Right forelimb (tissue), 1 donor: ENCODE measurements at regions not wholly inside any gene's neighbourhood (a gene's known extent, or its start where the extent isn't known, plus 50 kb on each side); places are given as distances from the start of the nearest gene placed in this dataset.
"Not testable (repeated sequence)": the region's sequence is repeated elsewhere in the genome, so short reads cannot be mapped to it uniquely, and the experiment has no call there.

Source experiments
- DNase-seq: peaks from one replicate; pipeline ENCODE4 v3.0.0-alpha.2; 2018

DNA sequence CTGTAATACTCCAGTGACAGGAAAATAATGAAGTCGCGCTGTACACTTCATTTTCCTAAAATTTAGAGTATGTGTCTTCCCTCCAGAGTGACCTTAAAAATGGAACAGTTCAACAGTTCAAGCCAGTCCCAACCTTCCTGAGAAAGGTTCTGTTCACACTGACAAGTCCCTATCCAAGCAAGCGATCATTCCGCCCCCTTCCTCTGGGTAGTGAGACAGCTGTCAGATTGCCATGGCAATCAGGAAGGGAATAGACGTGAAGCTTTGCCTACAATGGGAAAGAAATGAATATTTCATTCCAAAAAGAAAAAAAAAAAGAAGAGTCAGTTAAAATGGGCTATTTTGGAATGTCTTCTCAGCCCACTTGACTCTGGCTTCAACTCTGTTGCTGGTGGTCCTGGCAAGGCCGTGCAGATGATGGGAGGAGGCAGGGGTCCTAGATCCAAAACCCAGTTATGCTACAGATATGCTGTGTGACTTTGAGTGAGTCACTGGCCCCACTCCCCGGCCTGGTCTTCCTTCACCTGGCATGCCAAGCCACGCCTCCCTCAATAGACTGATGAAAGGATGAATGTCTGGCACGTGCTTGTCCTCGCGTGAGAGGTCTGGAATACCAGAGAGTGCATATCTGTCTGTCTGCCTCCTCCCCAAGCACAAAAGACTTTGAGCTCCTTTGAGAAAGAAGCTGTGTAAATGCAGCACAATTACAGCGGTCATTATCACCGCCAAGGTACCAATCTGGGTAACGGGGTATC lies 165.8 kb upstream of the WWC1 start:
- no peak for DNase-seq

DNA sequence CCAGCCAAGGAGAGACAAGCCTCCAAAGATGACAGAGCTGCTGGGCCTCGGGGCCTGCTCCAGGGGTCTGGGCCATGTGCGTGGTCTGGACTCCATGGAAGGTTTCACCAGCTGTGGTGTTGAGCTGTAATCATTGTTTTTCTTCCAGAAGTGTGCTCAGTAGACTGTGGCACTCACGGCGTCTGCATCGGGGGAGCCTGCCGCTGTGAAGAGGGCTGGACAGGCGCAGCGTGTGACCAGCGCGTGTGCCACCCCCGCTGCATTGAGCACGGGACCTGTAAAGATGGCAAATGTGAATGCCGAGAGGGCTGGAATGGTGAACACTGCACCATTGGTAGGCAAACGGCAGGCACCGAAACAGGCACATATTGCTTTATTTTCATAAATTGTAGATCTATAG lies 164.8 kb upstream of the WWC1 start:
- DNase-seq: no peak

DNA sequence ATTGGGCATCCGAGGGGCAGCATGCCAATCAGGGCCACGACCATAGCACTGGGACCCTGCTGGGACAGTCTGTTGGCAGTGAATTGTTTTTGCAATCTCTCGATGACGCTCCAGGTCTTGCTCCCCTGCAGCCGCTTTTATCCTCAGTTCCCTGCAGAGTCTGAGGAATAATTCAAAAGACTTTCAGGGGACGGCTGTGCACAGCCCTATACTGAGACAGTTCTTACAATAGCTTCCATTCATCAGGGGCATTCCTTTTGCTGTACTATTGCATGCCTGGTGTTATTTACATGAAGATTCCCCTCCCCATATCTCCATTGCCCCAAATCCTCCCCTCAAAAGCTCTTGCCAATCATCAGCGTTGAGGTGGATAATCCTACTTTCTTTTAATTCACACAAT lies 163.3 kb upstream of the WWC1 start:
- no peak for DNase-seq

GRCh38 chr5:168128557-168128956 lies 162.9 kb upstream of the WWC1 start:
- DNase-seq: no peak

GRCh38 chr5:168131519-168131918 lies 159.9 kb upstream of the WWC1 start:
- DNase-seq: no peak

DNA sequence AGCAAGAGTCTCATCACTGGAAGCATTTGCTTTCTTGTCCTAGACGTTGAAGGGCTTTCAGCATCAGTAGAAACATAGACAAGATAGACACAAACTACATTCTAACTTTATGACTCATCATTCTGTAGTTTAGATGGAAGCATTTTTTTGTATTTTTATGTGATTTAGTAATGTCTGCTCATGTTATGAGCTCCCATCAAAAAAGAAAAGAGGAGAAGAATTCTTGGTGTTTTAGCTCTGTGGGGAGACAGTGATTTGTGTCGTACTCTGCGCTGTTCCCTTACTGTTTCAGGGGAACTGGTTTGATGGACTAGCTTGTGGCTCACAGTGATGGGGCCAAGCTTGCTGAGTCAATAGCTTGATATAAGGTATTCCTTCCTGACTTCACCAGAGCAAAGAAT lies 159.2 kb upstream of the WWC1 start:
- no peak for DNase-seq

- DNase-seq: no peak
These were observed 155.5 kb upstream of the WWC1 start for GRCh38 chr5:168135897-168136296.

GRCh38 chr5:168136340-168136739 lies 155.1 kb upstream of the WWC1 start:
- no peak for DNase-seq

DNA sequence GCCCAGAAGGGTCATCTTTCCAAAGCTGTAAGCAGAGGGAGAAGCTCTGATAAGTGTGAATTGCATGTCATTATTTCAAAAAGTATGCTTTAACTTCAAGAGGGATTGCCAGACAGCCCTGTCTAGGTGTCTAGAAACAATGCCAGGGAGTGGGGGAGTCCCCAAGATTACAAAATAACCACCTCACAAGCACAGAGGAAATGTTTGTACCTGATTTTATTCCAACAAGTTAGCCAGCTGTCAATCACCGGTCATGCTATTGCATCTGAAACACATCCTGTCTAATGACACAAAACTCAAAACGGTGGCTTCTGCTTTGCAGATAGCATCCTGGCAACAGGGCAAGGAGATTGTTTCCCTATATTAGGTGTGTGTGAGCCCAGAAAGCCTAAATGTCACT lies 154.2 kb upstream of the WWC1 start:
- no peak for DNase-seq

- DNase-seq: no peak
These were observed 151.2 kb upstream of the WWC1 start for GRCh38 chr5:168140241-168140640.

DNA sequence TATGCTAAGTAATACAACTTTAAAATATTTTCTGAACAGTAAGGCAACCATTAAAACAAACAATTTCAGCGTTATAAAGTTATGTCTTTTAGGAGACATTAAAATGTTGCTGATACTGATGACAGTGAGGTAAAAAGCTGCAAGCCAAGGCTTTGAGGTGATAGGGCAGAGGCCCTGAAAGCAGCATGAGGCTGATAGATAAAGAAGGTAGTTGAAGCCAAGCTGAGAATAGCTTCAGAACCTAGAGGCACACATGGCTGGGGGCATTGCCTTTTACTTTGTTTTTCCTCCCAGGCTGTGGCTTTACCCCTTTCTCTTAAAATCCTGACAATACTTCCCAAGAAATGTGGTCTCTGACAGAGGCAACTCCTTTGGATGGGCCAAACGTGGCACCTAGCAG lies 149.0 kb upstream of the WWC1 start:
- no peak for DNase-seq

- DNase-seq: not testable (repeated sequence)
These were observed 147.9 kb upstream of the WWC1 start for GRCh38 chr5:168143521-168143920.

GRCh38 chr5:168147106-168147505 lies 144.3 kb upstream of the WWC1 start:
- DNase-seq: no peak

DNA sequence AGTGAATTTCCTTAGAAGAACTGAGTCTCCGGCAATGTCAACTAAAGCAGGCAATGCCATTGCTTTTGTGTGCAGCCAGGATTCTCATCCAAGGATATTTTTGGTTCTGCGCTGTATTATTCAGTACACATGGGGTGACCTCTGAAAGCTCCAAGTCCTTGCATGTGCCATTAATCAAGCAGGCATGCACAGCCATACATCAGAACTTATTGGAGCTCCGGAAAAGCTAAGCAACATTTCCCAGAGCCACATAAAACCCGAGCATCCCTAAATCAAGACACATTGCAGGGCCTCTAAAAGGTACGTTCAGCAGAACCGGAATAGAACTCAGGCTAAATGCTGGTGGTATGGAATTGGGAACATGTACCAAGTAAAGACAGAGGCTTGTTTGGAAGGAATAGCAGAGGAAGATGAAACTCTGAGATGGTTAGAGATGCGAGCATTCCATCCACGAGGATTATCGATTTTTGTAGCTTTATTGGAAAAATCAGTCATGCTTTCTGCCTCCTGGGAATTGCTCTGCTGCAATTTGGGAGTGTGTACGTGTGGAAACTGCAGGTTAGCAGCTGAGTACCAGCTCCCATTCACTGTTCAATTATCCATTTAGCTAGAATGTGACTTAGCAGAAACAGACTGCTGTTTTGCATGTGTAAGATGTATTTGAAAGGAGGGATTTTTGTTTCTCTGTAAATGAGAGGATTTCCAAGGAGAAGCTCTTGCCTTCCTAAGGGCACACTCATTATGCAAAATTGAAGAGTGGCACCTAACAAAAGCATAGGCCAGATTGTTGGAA lies 143.7 kb upstream of the WWC1 start:
- no peak for DNase-seq

DNA sequence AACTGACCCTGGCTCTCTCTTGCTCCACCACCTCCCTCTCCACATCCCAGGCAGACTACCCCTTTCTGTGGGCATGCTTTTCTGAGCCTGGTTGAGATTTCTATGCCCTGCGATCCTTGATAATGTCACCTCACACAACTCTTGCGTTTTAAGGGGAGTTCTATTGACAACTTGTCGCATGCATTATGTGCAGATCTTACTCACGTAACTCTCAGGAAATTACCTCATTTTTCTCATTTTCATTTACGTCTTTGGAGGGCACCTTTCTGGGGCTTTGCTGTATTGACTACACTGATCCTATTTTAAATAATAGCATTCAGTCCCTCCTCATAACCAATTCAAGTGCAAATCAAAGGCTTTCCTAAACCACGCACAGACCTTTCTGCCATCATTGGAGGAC lies 140.4 kb upstream of the WWC1 start:
- DNase-seq: no peak

- DNase-seq: no peak
These were observed 138.8 kb upstream of the WWC1 start for GRCh38 chr5:168152660-168153059.

DNA sequence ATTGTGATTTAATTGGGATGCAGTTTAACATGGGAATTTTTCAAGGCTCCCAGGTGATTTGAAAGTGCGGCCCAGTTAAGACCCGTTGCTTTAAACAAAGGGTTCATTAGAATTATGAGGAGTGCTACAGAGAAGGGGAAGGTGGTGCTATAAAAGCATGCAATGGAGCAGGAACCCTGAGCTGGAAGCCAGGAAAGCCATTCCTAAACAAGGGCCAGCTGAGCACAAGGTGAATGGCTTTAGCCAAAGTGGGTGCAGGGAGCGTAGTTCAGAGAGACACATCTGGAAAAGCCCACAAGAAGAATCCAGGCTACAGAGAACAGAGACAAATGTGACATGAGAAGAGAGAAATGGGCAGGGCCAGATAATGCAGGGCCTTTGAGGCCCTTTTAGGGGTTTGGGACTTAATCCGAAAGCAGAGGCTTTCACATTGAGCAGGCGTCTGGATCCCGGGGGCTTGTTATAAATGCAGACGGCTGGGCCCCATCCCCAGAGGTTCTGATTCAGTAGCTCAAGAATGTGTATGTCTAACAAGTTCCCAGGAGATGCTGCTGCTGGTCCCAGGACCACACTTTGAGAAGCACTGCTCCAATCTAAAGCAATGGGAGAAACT lies 138.1 kb upstream of the WWC1 start:
- DNase-seq: no peak

DNA sequence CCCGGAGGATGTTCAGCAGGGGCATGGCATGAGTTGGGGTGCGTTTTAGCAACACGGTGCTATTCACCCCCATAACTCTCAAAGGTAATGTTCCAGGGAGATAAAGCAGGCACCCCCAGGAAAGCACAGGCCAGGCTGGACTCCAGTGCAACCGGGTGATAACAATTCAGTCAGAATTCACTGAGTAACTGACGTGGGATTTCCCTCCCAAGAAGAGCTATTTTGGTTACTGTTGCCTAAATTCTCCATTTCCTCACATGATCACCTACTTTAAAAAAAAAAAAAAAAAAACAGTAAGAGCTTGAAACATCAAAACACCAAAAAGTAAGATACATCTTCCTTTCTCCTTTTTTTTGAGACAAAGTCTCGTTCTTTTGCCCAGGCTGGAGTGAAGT lies 137.6 kb upstream of the WWC1 start:
- no peak for DNase-seq

- DNase-seq: no peak
These were observed 135.9 kb upstream of the WWC1 start for GRCh38 chr5:168155585-168155984.

GRCh38 chr5:168156170-168156569 lies 135.3 kb upstream of the WWC1 start:
- no peak for DNase-seq

GRCh38 chr5:168157141-168157540 lies 134.3 kb upstream of the WWC1 start:
- DNase-seq: no peak

GRCh38 chr5:168159425-168159824 lies 132.0 kb upstream of the WWC1 start:
- DNase-seq: no peak

- DNase-seq: no peak
These were observed 129.0 kb upstream of the WWC1 start for GRCh38 chr5:168162464-168162863.

GRCh38 chr5:168163966-168164365 lies 127.5 kb upstream of the WWC1 start:
- DNase-seq: no peak
